Lower leg skin (tissue), 3 donors: ENCODE measurements at regions not wholly inside any gene's neighbourhood (a gene's known extent, or its start where the extent isn't known, plus 50 kb on each side); places are given as distances from the start of the nearest gene placed in this dataset.

Source experiments
- POLR2A ChIP-seq, 2 donors: fragments of 450-650 bp; IDR thresholded peaks; one replicate each; pipeline ENCODE4 v1.6.1; 2016 to 2017; ENCODE audit warnings: antibody characterized with exemption in 2 of 2, mild to moderate bottlenecking in 1 of 2, moderate library complexity in 1 of 2
- TF ChIP-seq, protein P1 (sequence below), 3 donors: fragments of 450-650 bp; IDR thresholded peaks; one replicate each; pipeline ENCODE4 v1.5.1; 2016; ENCODE audit warnings: antibody characterized with exemption in 3 of 3, mild to moderate bottlenecking in 3 of 3, moderate library complexity in 2 of 3

- TF ChIP-seq, protein P1, sequence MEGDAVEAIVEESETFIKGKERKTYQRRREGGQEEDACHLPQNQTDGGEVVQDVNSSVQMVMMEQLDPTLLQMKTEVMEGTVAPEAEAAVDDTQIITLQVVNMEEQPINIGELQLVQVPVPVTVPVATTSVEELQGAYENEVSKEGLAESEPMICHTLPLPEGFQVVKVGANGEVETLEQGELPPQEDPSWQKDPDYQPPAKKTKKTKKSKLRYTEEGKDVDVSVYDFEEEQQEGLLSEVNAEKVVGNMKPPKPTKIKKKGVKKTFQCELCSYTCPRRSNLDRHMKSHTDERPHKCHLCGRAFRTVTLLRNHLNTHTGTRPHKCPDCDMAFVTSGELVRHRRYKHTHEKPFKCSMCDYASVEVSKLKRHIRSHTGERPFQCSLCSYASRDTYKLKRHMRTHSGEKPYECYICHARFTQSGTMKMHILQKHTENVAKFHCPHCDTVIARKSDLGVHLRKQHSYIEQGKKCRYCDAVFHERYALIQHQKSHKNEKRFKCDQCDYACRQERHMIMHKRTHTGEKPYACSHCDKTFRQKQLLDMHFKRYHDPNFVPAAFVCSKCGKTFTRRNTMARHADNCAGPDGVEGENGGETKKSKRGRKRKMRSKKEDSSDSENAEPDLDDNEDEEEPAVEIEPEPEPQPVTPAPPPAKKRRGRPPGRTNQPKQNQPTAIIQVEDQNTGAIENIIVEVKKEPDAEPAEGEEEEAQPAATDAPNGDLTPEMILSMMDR (IDR thresholded peaks at IDR 0.05): no peak
- no peak for TF ChIP-seq POLR2A (IDR thresholded peaks at IDR 0.05)
These were observed 521.1 kb downstream of the ADGRL2 start for GRCh38 chr1:82321794-82322193.
